Upper lobe of right lung (tissue), 1 donor: ENCODE measurements at regions not wholly inside any gene's neighbourhood (a gene's known extent, or its start where the extent isn't known, plus 50 kb on each side); places are given as distances from the start of the nearest gene placed in this dataset.

ENCODE experiments used
- ATAC-seq: fragments of 200-7000 bp; cut with Tn5 transposase; one replicate; pipeline ENCODE4 v1.9.1; 2020; ENCODE audit warnings: mild to moderate bottlenecking, moderate library complexity
- DNase-seq: peaks from one replicate; pipeline ENCODE4 v3.0.0-alpha.2; 2020
- H3K27ac ChIP-seq: fragments of 200-600 bp; one replicate; pipeline ENCODE4 v1.8.0; 2022
- H3K27me3 ChIP-seq: fragments of 200-600 bp; one replicate; pipeline ENCODE4 v1.8.0; 2022; ENCODE audit warnings: mild to moderate bottlenecking
- H3K36me3 ChIP-seq: fragments of 200-600 bp; one replicate; pipeline ENCODE4 v1.8.0; 2022
- H3K4me1 ChIP-seq: fragments of 200-600 bp; one replicate; pipeline ENCODE4 v1.8.0; 2022
- H3K4me3 ChIP-seq: fragments of 200-600 bp; one replicate; pipeline ENCODE4 v1.8.0; 2022; ENCODE audit warnings: mild to moderate bottlenecking
- H3K9me3 ChIP-seq: fragments of 200-600 bp; one replicate; pipeline ENCODE4 v1.8.0; 2022
- CTCF ChIP-seq: fragments of 200-600 bp; IDR thresholded peaks from one replicate; pipeline ENCODE4 v1.8.0; 2022; ENCODE audit warnings: antibody characterized with exemption
- intact Hi-C: fragments of 100-400 bp; cut with DNase I; formaldehyde crosslinking; loops from one replicate; pipeline ENCODE4 v1.11.0; 2022
- donor health status: DM: no; HTN: yes; CAD: no; lungs with severe emphysema.

GRCh38 chr22:49365191-49365837 is 462.4 kb downstream of the BRD1 start:
- peak; percentile 39 for DNase-seq
- no peak overlapping the region for H3K27ac ChIP-seq
- peaks cover 17% of the 10 kb centered on the region for H3K27me3 ChIP-seq
- intact Hi-C loops = no loop called here
- H3K4me3 ChIP-seq = no peak overlapping the region
- H3K9me3 ChIP-seq = no peaks in the 10 kb centered on the region
- no peak for ATAC-seq
- TF ChIP-seq CTCF = no peak
- H3K4me1 ChIP-seq = no peaks in the 10 kb centered on the region
- no peaks in the 10 kb centered on the region for H3K36me3 ChIP-seq

GRCh38 chr22:49364398-49364797 is 463.3 kb downstream of the BRD1 start:
- Histone ChIP-seq H3K36me3 (no peaks in the 10 kb centered on the region), H3K27ac (no peak overlapping the region), H3K4me1 (no peaks in the 10 kb centered on the region), H3K4me3 (no peak overlapping the region), H3K27me3 (peaks cover 11% of the 10 kb centered on the region), H3K9me3 (no peaks in the 10 kb centered on the region)
- no peak for TF ChIP-seq CTCF
- intact Hi-C loops = no loop called here
- DNase-seq (peak; percentile 32), ATAC-seq (no peak)

- no peaks in the 10 kb centered on the region for H3K4me1 ChIP-seq
- intact Hi-C loops = no loop called here
- no peaks in the 10 kb centered on the region for H3K9me3 ChIP-seq
- no peak overlapping the region for H3K4me3 ChIP-seq
- no peak for TF ChIP-seq CTCF
- ATAC-seq (no peak), DNase-seq (peak; percentile 22)
- peaks cover 10% of the 10 kb centered on the region for H3K27me3 ChIP-seq
- no peaks in the 10 kb centered on the region for H3K36me3 ChIP-seq
- H3K27ac ChIP-seq = no peak overlapping the region
Measured at GRCh38 chr22:49363526-49364230, 464.0 kb downstream of the BRD1 start.

GRCh38 chr22:49362211-49362839 is 465.3 kb downstream of the BRD1 start:
- no peak for DNase-seq
- intact Hi-C loops = no loop called here
- H3K27me3 ChIP-seq = peaks cover 16% of the 10 kb centered on the region
- no peak overlapping the region for H3K4me3 ChIP-seq
- no peaks in the 10 kb centered on the region for H3K9me3 ChIP-seq
- ATAC-seq = no peak
- H3K27ac ChIP-seq = no peak overlapping the region
- H3K36me3 ChIP-seq = no peaks in the 10 kb centered on the region
- TF ChIP-seq CTCF = no peak
- no peaks in the 10 kb centered on the region for H3K4me1 ChIP-seq

- no peak overlapping the region for H3K4me3 ChIP-seq
- no peaks in the 10 kb centered on the region for H3K36me3 ChIP-seq
- TF ChIP-seq CTCF = no peak
- no peaks in the 10 kb centered on the region for H3K4me1 ChIP-seq
- no peak overlapping the region for H3K27ac ChIP-seq
- peaks cover 20% of the 10 kb centered on the region for H3K27me3 ChIP-seq
- no peaks in the 10 kb centered on the region for H3K9me3 ChIP-seq
- intact Hi-C loops = no loop called here
- DNase-seq (no peak), ATAC-seq (no peak)
Measured at GRCh38 chr22:49361164-49361563, 466.5 kb downstream of the BRD1 start.
